H1 (cell line): ENCODE measurements at regions not wholly inside any gene's neighbourhood (a gene's known extent, or its start where the extent isn't known, plus 50 kb on each side); places are given as distances from the start of the nearest gene placed in this dataset.

Source experiments
- CTCF ChIA-PET: fragments of 300-600 bp; sonication (Branson Sonifier 250); formaldehyde crosslinking; loops from one replicate; lab custom pipeline; 2021; ENCODE audit not compliant: partially characterized antibody; lab: Charles Lee
- POLR2A ChIA-PET: fragments of 300-600 bp; sonication (Branson Sonifier 250); formaldehyde crosslinking; loops from one replicate; lab custom pipeline; 2021; ENCODE audit warnings: inconsistent platforms; ENCODE audit not compliant: partially characterized antibody; lab: Charles Lee
- DNase-seq, 2 experiments: peaks; one replicate each; pipeline versions ENCODE4 v3.0.0 to v3.0.0-alpha.2; 2010 to 2022; ENCODE audit warnings: low spot score in 2 of 2, low read depth in 1 of 2, mixed read lengths in 1 of 2
- FAIRE-seq: peaks from 2 replicates; lab custom pipeline; 2011; peaks lifted over from hg19 to GRCh38; lab: Jason Lieb, UNC
- H2AFZ ChIP-seq: 2 replicates; pipeline ENCODE4 v1.8.1; 2012; ENCODE audit warnings: low read length, inconsistent platforms
- H2AK5ac ChIP-seq: 2 replicates; pipeline ENCODE4 v1.6.1; 2013; ENCODE audit warnings: low read depth, low read length
- H2BK120ac ChIP-seq: replicated peaks from 2 replicates; pipeline ENCODE3; 2013; ENCODE audit warnings: low read depth, low read length, inconsistent platforms
- H2BK12ac ChIP-seq: 2 replicates; pipeline ENCODE4 v1.6.1; 2013; ENCODE audit warnings: low read depth, low read length
- H2BK15ac ChIP-seq: 2 replicates; pipeline ENCODE4 v1.6.1; 2013; ENCODE audit warnings: low read length
- H2BK20ac ChIP-seq: 2 replicates; pipeline ENCODE4 v1.6.1; 2013; ENCODE audit warnings: low read length
- H2BK5ac ChIP-seq: 2 replicates; pipeline ENCODE4 v1.6.1; 2013; ENCODE audit warnings: low read depth, low read length
- H3K14ac ChIP-seq: 2 replicates; pipeline ENCODE4 v1.6.1; 2013; ENCODE audit warnings: inconsistent platforms; ENCODE audit not compliant: insufficient read length
- H3K18ac ChIP-seq: 2 replicates; pipeline ENCODE4 v1.6.1; 2013; ENCODE audit warnings: low read length; ENCODE audit errors: extremely low read depth
- H3K23ac ChIP-seq: 2 replicates; pipeline ENCODE4 v1.6.1; 2013; ENCODE audit warnings: inconsistent platforms; ENCODE audit not compliant: insufficient read length
- H3K23me2 ChIP-seq: 2 replicates; pipeline ENCODE4 v1.6.1; 2013; ENCODE audit warnings: low read depth, low read length
- H3K27ac ChIP-seq: 2 replicates; pipeline ENCODE4 v1.6.1; 2011; ENCODE audit warnings: low read depth, low read length, inconsistent platforms
- H3K27me3 ChIP-seq, 4 experiments: replicated peaks in 1 of 4; 1 replicate in 1 of 4; 2 replicates in 3 of 4; pipeline versions ENCODE4 v1.6.1 to v1.8.1; 2011 to 2013; ENCODE audit warnings: low read length in 3 of 4, mild to moderate bottlenecking in 3 of 4, inconsistent platforms in 2 of 4, mixed read lengths in 2 of 4, moderate library complexity in 1 of 4; ENCODE audit not compliant: control insufficient read depth in 3 of 4, insufficient read depth in 3 of 4; ENCODE audit errors: extremely low read depth in 1 of 4
- H3K36me3 ChIP-seq, 4 experiments: 2 replicates each; pipeline versions ENCODE4 v1.6.1 to v1.8.1; 2011 to 2013; ENCODE audit warnings: mild to moderate bottlenecking in 4 of 4, low read length in 3 of 4, moderate library complexity in 2 of 4, control low read depth in 1 of 4, inconsistent platforms in 1 of 4; ENCODE audit not compliant: insufficient read depth in 4 of 4, control insufficient read depth in 2 of 4
- H3K4ac ChIP-seq: replicated peaks from 2 replicates; pipeline ENCODE3; 2013; ENCODE audit warnings: low read length, low read depth, mixed read lengths, inconsistent platforms; ENCODE audit not compliant: insufficient read length
- H3K4me1 ChIP-seq, 4 experiments: replicated peaks in 1 of 4; 1 replicate in 1 of 4; 2 replicates in 3 of 4; pipeline versions ENCODE4 v1.6.1 to v1.8.1; 2011 to 2013; ENCODE audit warnings: low read length in 3 of 4, inconsistent platforms in 2 of 4, mixed read lengths in 1 of 4; ENCODE audit not compliant: insufficient read depth in 4 of 4, control insufficient read depth in 3 of 4
- H3K4me2 ChIP-seq, 2 experiments: 2 replicates each; pipeline versions ENCODE4 v1.6.1 to v1.8.1; 2011 to 2013; ENCODE audit warnings: low read depth in 2 of 2, low read length in 2 of 2, control low read depth in 1 of 2, inconsistent platforms in 1 of 2, mild to moderate bottlenecking in 1 of 2; ENCODE audit not compliant: insufficient read depth in 1 of 2
- H3K4me3 ChIP-seq, 4 experiments: fragments of 200-600, 300-600 bp in 1 of 4; sonication (generic), shearing (Covaris generic), sonication (Bioruptor Twin) in 1 of 4; 2 replicates each; pipeline versions ENCODE4 v1.5.1 to v1.8.1; 2011 to 2016; ENCODE audit warnings: low read length in 4 of 4, low read depth in 3 of 4, control low read depth in 2 of 4, inconsistent platforms in 2 of 4, mild to moderate bottlenecking in 2 of 4, mixed read lengths in 1 of 4, moderate library complexity in 1 of 4; ENCODE audit not compliant: insufficient read depth in 2 of 4; ENCODE audit errors: extremely low read depth in 1 of 4
- H3K56ac ChIP-seq: replicated peaks from 2 replicates; pipeline ENCODE3; 2013; ENCODE audit warnings: low read depth, mild to moderate bottlenecking, mixed read lengths, low read length, inconsistent platforms; ENCODE audit not compliant: insufficient read length
- H3K79me1 ChIP-seq: 2 replicates; pipeline ENCODE4 v1.6.1; 2013; ENCODE audit warnings: low read depth, low read length, control low read depth
- H3K79me2 ChIP-seq, 2 experiments: 2 replicates each; pipeline versions ENCODE4 v1.6.1 to v1.8.1; 2012 to 2013; ENCODE audit warnings: low read length in 2 of 2, mild to moderate bottlenecking in 2 of 2, inconsistent platforms in 1 of 2; ENCODE audit not compliant: insufficient read depth in 2 of 2, control insufficient read depth in 1 of 2
- H3K9ac ChIP-seq, 4 experiments: replicated peaks in 1 of 4; 1 replicate in 1 of 4; 2 replicates in 3 of 4; pipeline versions ENCODE4 v1.6.1 to v1.8.1; 2011 to 2013; ENCODE audit warnings: low read depth in 3 of 4, low read length in 3 of 4, control low read depth in 2 of 4, mild to moderate bottlenecking in 2 of 4, moderate library complexity in 2 of 4, inconsistent platforms in 1 of 4; ENCODE audit errors: extremely low read depth in 1 of 4
- H3K9me3 ChIP-seq, 2 experiments: 2 replicates each; pipeline versions ENCODE4 v1.6.1 to v1.8.1; 2012 to 2013; ENCODE audit warnings: mild to moderate bottlenecking in 2 of 2, moderate library complexity in 2 of 2, control low read depth in 1 of 2, inconsistent platforms in 1 of 2, low read depth in 1 of 2, low read length in 1 of 2, mixed read lengths in 1 of 2; ENCODE audit not compliant: insufficient read depth in 2 of 2
- H4K20me1 ChIP-seq, 2 experiments: replicated peaks in 1 of 2; 2 replicates each; pipeline versions ENCODE3 to v1.8.1; 2011 to 2013; ENCODE audit warnings: inconsistent platforms in 2 of 2, low read length in 2 of 2, mild to moderate bottlenecking in 1 of 2; ENCODE audit not compliant: insufficient read depth in 2 of 2, control insufficient read depth in 1 of 2
- H4K5ac ChIP-seq: 2 replicates; pipeline ENCODE4 v1.6.1; 2013; ENCODE audit warnings: low read length, low read depth, mixed read lengths, inconsistent platforms; ENCODE audit not compliant: insufficient read length
- H4K8ac ChIP-seq: 2 replicates; pipeline ENCODE4 v1.8.0; 2013; ENCODE audit warnings: mild to moderate bottlenecking, moderate library complexity, low read length, inconsistent platforms; ENCODE audit not compliant: insufficient read depth; ENCODE audit errors: extremely low read depth
- H4K91ac ChIP-seq: replicated peaks from 2 replicates; pipeline ENCODE3; 2013; ENCODE audit warnings: low read length, mixed read lengths, inconsistent platforms; ENCODE audit not compliant: insufficient read length
- ASH2L ChIP-seq: fragments of 200-600, 300-600 bp; sonication (generic); IDR thresholded peaks from one replicate; pipeline ENCODE4 v1.7.1; 2017; ENCODE audit warnings: low read length
- BACH1 ChIP-seq: IDR thresholded peaks from 2 replicates; pipeline ENCODE4 v1.6.1; 2012; ENCODE audit warnings: low read length, improper control_type of control experiment
- BCL11A ChIP-seq, 2 experiments: IDR thresholded peaks; one replicate each; pipeline ENCODE4 v1.6.1; 2011; ENCODE audit warnings: low read depth in 2 of 2, low read length in 2 of 2, mild to moderate bottlenecking in 2 of 2
- CEBPB ChIP-seq: IDR thresholded peaks from 2 replicates; pipeline ENCODE4 v1.6.1; 2012; ENCODE audit warnings: low read depth, low read length
- CHD1 ChIP-seq: IDR thresholded peaks from 2 replicates; pipeline ENCODE4 v1.6.1; 2012; ENCODE audit warnings: low read depth, low read length, improper control_type of control experiment
- CHD2 ChIP-seq: IDR thresholded peaks from 2 replicates; pipeline ENCODE4 v1.6.1; 2012; ENCODE audit warnings: low read length, improper control_type of control experiment
- CTBP2 ChIP-seq: IDR thresholded peaks from 2 replicates; pipeline ENCODE4 v1.7.0; 2011; ENCODE audit warnings: borderline replicate concordance, mild to moderate bottlenecking, moderate library complexity, mixed read lengths, low read length; ENCODE audit not compliant: insufficient read depth, insufficient read length
- FOSL1 ChIP-seq: IDR thresholded peaks from 2 replicates; pipeline ENCODE4 v1.6.1; 2011; ENCODE audit warnings: mild to moderate bottlenecking, low read depth, low read length, moderate library complexity; ENCODE audit not compliant: insufficient read depth
- GABPA ChIP-seq: IDR thresholded peaks from 2 replicates; pipeline ENCODE4 v1.6.1; 2011; ENCODE audit warnings: mild to moderate bottlenecking, low read length, moderate library complexity, borderline replicate concordance; ENCODE audit not compliant: insufficient read depth
- GTF2F1 ChIP-seq: IDR thresholded peaks from 2 replicates; pipeline ENCODE4 v1.6.1; 2012; ENCODE audit warnings: low read depth, low read length, improper control_type of control experiment, borderline replicate concordance
- KDM1A ChIP-seq: fragments of 200-600, 300-600 bp; sonication (generic); IDR thresholded peaks from 2 replicates; pipeline ENCODE4 v1.7.1; 2016; ENCODE audit warnings: mild to moderate bottlenecking, low read length, borderline replicate concordance
- KDM5A ChIP-seq: fragments of 200-600 bp; IDR thresholded peaks from 2 replicates; pipeline ENCODE4 v1.7.1; 2012; ENCODE audit warnings: mild to moderate bottlenecking, low read length, inconsistent platforms, mixed read lengths
- POLR2A ChIP-seq, 2 experiments: IDR thresholded peaks; 1 replicate in 1 of 2; 2 replicates in 1 of 2; pipeline ENCODE4 v1.6.1; 2011; ENCODE audit warnings: low read depth in 2 of 2, low read length in 2 of 2, mild to moderate bottlenecking in 2 of 2; ENCODE audit errors: control extremely low read depth in 1 of 2
- POLR2AphosphoS5 ChIP-seq: IDR thresholded peaks from 2 replicates; pipeline ENCODE4 v1.6.1; 2011; ENCODE audit warnings: low read depth, low read length
- SP4 ChIP-seq: IDR thresholded peaks from 2 replicates; pipeline ENCODE4 v1.6.1; 2012; ENCODE audit warnings: low read length, inconsistent platforms
- TAF7 ChIP-seq: optimal IDR thresholded peaks from 2 replicates; pipeline ENCODE3; 2011; ENCODE audit warnings: low read depth, mild to moderate bottlenecking, inconsistent platforms, low read length, moderate library complexity, borderline replicate concordance
- ZNF274 ChIP-seq: IDR thresholded peaks from 2 replicates; pipeline ENCODE4 v1.7.0; 2012; ENCODE audit warnings: low read length, borderline replicate concordance; ENCODE audit errors: extremely low read depth
- WGBS, 2 experiments: shearing (Covaris generic) in 1 of 2; methylation state at CpG; one replicate each; pipeline versions ENCODE4 v1.1.6 to v1.1.7; 2013 to 2015; ENCODE audit warnings: low lambda C conversion rate in 2 of 2, mixed read lengths in 2 of 2, inconsistent platforms in 1 of 2, low coverage in 1 of 2, missing lambda C conversion rate in 1 of 2; ENCODE audit not compliant: insufficient replicate concordance in 2 of 2, insufficient coverage in 1 of 2, insufficient read length in 1 of 2; ENCODE audit errors: extremely low coverage in 1 of 2, missing lambda C conversion rate in 1 of 2; 5-methylcytosine and 5-hydroxymethylcytosine counted together

DNA sequence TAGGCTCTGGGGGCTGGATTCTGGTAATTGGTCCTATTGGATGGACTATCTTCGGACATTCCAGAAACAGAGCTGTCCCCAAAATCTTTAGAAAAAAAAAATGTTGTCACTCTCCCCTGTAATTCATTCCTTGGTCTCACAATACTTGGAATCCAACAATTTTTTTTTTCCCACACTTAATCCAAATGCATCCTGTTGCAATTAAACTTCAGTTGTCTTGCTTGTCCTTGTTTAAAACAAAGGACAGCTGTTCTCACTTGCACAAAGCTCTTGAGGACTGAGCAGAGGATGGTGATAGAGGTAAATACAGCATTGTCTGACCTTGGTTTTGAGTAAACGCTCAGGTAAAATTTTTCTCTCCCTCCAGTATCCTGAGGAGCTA is 75.3 kb downstream of the SC5D start:
- H3K79me1 ChIP-seq, result no peaks in the 10 kb centered on the region
- H3K23me2 ChIP-seq, result no peaks in the 10 kb centered on the region
- WGBS, 2 experiments, result 90% methylated on average over 2 of the region's 2 CpGs; no CpG with 5 or more reads in 1 of the 2 experiments
- no peak overlapping the region for H2BK5ac ChIP-seq
- no peak overlapping the region for H3K14ac ChIP-seq
- no peak overlapping the region for H3K9ac ChIP-seq
- H2BK120ac ChIP-seq, result no peak overlapping the region
- H3K9me3 ChIP-seq, result no peaks in the 10 kb centered on the region
- no peak overlapping the region for H4K8ac ChIP-seq
- no peak overlapping the region for H3K4ac ChIP-seq
- H3K4me3 ChIP-seq, result no peak overlapping the region
- H2BK12ac ChIP-seq, result no peak overlapping the region
- no peak overlapping the region for H3K18ac ChIP-seq
- H3K4me1 ChIP-seq, result peaks cover 2 to 17% (median 6%) of the 10 kb centered on the region in 4 experiments; a peak in 4 of 7 replicates
- no peak for FAIRE-seq
- H3K4me2 ChIP-seq, result no peak overlapping the region
- no peak overlapping the region for H4K91ac ChIP-seq
- no peaks in the 10 kb centered on the region for H4K20me1 ChIP-seq
- no peaks in the 10 kb centered on the region for H3K36me3 ChIP-seq
- DNase-seq, result no peak
- CTCF ChIA-PET, result interaction anchor here (0.7 to 3.0 kb wide), 11 partner anchors 12 to 629 kb away, joined by 3 to 12 read pairs (median 3); no protein-coding TSS in a partner anchor
- no peak overlapping the region for H3K56ac ChIP-seq
- no peak overlapping the region for H2BK20ac ChIP-seq
- no peaks in the 10 kb centered on the region for H3K79me2 ChIP-seq
- no peak overlapping the region for H2AK5ac ChIP-seq
- H3K23ac ChIP-seq, result no peak overlapping the region
- H3K27me3 ChIP-seq, result no peaks in the 10 kb centered on the region; a peak in 1 of 7 replicates
- no peak overlapping the region for H2AFZ ChIP-seq
- H3K27ac ChIP-seq, result no peak overlapping the region
- POLR2A ChIA-PET, result no interaction called here
- H2BK15ac ChIP-seq, result no peak overlapping the region
- no peak overlapping the region for H4K5ac ChIP-seq
- TF ChIP-seq CEBPB (no peak), CHD1 (no peak), BCL11A (IDR thresholded peaks at IDR 0.05; ENCODE audit: low read depth in 2 of 2, low read length in 2 of 2) (no peak), SP4 (no peak), ZNF274 (no peak), POLR2AphosphoS5 (no peak), GABPA (no peak), POLR2A (IDR thresholded peaks at IDR 0.05; ENCODE audit: control extremely low read depth in 1 of 2, low read depth in 2 of 2, low read length in 2 of 2) (no peak), KDM1A (no peak), FOSL1 (no peak), GTF2F1 (no peak), CHD2 (no peak), CTBP2 (no peak), ASH2L (no peak), TAF7 (no peak), BACH1 (no peak), KDM5A (no peak)
